HepG2 (cell line): ENCODE measurements at regions not wholly inside any gene's neighbourhood (a gene's known extent, or its start where the extent isn't known, plus 50 kb on each side); places are given as distances from the start of the nearest gene placed in this dataset.

Experiments used
- ASH2L ChIP-seq: fragments of 300-600, 200-600 bp; sonication (generic); IDR thresholded peaks from 2 replicates; pipeline ENCODE4 v1.7.0; 2017; ENCODE audit warnings: low read depth, mild to moderate bottlenecking, moderate library complexity, mixed read lengths, low read length; ENCODE audit not compliant: insufficient read length
- EP300 ChIP-seq, 3 experiments: sonication (generic) in 1 of 3; formaldehyde crosslinking in 1 of 3; IDR thresholded peaks; 2 replicates each; pipeline versions ENCODE4 v1.5.1 to v1.6.1; 2011 to 2020; ENCODE audit warnings: low read depth in 2 of 3, low read length in 2 of 3, borderline replicate concordance in 1 of 3, improper control_type of control experiment in 1 of 3, mild to moderate bottlenecking in 1 of 3, missing genetic modification reagents in 1 of 3, moderate library complexity in 1 of 3
- HNRNPK ChIP-seq: fragments of 200-400 bp; formaldehyde crosslinking; IDR thresholded peaks from 2 replicates; pipeline ENCODE4 v1.6.1; 2018; ENCODE audit warnings: low read length, low read depth, moderate library complexity, mild to moderate bottlenecking; ENCODE audit not compliant: poor library complexity, severe bottlenecking
- NCOA2 ChIP-seq: sonication (generic); formaldehyde crosslinking; IDR thresholded peaks from 2 replicates; pipeline ENCODE4 v1.8.0; 2022; ENCODE audit warnings: inconsistent platforms
- NR2C2 ChIP-seq: sonication (generic); formaldehyde crosslinking; IDR thresholded peaks from 2 replicates; pipeline ENCODE4 v1.4.0; 2020; ENCODE audit warnings: missing genetic modification reagents, mild to moderate bottlenecking, moderate library complexity, borderline replicate concordance
- RARG ChIP-seq: sonication (generic); formaldehyde crosslinking; IDR thresholded peaks from 2 replicates; pipeline ENCODE4 v1.4.0; 2020; ENCODE audit warnings: low read depth, mild to moderate bottlenecking, missing genetic modification reagents
- SAP130 ChIP-seq: IDR thresholded peaks from 2 replicates; pipeline ENCODE4 v1.6.1; 2016; ENCODE audit warnings: low read depth
- SKI ChIP-seq: fragments of 450-650 bp; IDR thresholded peaks from one replicate; pipeline ENCODE4 v1.6.1; 2018; ENCODE audit warnings: mild to moderate bottlenecking; ENCODE audit not compliant: partially characterized antibody
- SOX13 ChIP-seq, 3 experiments: fragments of 450-650 bp in 1 of 3; sonication (generic) in 1 of 3; formaldehyde crosslinking in 1 of 3; IDR thresholded peaks in 2 of 3; conservative IDR thresholded peaks in 1 of 3; 2 replicates each; pipeline versions ENCODE4 v1.5.0 to v1.6.1; 2016 to 2020; ENCODE audit warnings: antibody characterized with exemption in 1 of 3, mild to moderate bottlenecking in 1 of 3, missing compliant biosample characterization in 1 of 3, missing genetic modification reagents in 1 of 3, moderate library complexity in 1 of 3
- SOX5 ChIP-seq: IDR thresholded peaks from 2 replicates; pipeline ENCODE4 v1.6.1; 2016; ENCODE audit warnings: borderline replicate concordance
- YY1 ChIP-seq: IDR thresholded peaks from 2 replicates; pipeline ENCODE4 v1.6.1; 2011; ENCODE audit warnings: low read length, low read depth, moderate library complexity, mild to moderate bottlenecking; ENCODE audit not compliant: insufficient read depth, insufficient replicate concordance
- ZFY ChIP-seq: sonication (generic); formaldehyde crosslinking; IDR thresholded peaks from 2 replicates; pipeline ENCODE4 v1.4.0; 2020; ENCODE audit warnings: missing genetic modification reagents
- ZNF367 ChIP-seq: sonication (generic); formaldehyde crosslinking; IDR thresholded peaks from 2 replicates; pipeline ENCODE4 v1.4.0; 2020; ENCODE audit warnings: missing genetic modification reagents, borderline replicate concordance
- ZNF672 ChIP-seq: sonication (generic); formaldehyde crosslinking; IDR thresholded peaks from 2 replicates; pipeline ENCODE4 v1.8.1; 2022; ENCODE audit warnings: missing genetic modification reagents
- TF ChIP-seq, protein P1 (sequence below): sonication (generic); formaldehyde crosslinking; IDR thresholded peaks from 2 replicates; pipeline ENCODE4 v1.5.1; 2020; ENCODE audit warnings: missing genetic modification reagents, mild to moderate bottlenecking, borderline replicate concordance
- TF ChIP-seq, protein P2 (sequence below): sonication (generic); formaldehyde crosslinking; IDR thresholded peaks from 2 replicates; pipeline ENCODE4 v1.4.0; 2020; ENCODE audit warnings: missing genetic modification reagents
- TF ChIP-seq, protein P3 (sequence below), 2 experiments: sonication (generic) in 1 of 2; formaldehyde crosslinking in 1 of 2; IDR thresholded peaks; 2 replicates each; pipeline versions ENCODE4 v1.4.0 to v1.6.1; 2016 to 2020; ENCODE audit warnings: borderline replicate concordance in 1 of 2, low read depth in 1 of 2, mild to moderate bottlenecking in 1 of 2, missing genetic modification reagents in 1 of 2

DNA sequence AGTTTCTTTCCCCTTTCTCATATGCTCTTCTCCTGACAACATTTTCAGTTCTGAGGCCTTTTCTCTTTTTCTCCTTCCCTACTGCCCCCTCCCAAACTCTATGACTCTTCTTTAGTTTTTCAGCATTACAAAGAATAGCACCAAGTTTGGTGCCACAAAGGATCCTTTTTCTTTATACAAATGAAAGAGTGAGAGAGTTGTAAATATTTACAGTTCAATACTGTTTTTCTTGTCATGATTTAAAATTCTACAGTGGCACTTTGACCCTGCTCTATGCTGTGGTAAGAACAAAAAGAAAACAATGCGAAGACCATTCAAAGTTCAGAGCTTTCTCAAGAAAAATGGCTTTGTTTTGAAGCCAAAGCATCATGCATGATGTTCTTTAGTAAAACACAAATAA, 667.9 kb upstream of the SGO1 start (continued):
- TF ChIP-seq, protein P1, sequence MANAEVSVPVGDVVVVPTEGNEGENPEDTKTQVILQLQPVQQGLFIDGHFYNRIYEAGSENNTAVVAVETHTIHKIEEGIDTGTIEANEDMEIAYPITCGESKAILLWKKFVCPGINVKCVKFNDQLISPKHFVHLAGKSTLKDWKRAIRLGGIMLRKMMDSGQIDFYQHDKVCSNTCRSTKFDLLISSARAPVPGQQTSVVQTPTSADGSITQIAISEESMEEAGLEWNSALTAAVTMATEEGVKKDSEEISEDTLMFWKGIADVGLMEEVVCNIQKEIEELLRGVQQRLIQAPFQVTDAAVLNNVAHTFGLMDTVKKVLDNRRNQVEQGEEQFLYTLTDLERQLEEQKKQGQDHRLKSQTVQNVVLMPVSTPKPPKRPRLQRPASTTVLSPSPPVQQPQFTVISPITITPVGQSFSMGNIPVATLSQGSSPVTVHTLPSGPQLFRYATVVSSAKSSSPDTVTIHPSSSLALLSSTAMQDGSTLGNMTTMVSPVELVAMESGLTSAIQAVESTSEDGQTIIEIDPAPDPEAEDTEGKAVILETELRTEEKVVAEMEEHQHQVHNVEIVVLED (CRISPR knock-in tag) = no peak
- TF ChIP-seq, protein P2, sequence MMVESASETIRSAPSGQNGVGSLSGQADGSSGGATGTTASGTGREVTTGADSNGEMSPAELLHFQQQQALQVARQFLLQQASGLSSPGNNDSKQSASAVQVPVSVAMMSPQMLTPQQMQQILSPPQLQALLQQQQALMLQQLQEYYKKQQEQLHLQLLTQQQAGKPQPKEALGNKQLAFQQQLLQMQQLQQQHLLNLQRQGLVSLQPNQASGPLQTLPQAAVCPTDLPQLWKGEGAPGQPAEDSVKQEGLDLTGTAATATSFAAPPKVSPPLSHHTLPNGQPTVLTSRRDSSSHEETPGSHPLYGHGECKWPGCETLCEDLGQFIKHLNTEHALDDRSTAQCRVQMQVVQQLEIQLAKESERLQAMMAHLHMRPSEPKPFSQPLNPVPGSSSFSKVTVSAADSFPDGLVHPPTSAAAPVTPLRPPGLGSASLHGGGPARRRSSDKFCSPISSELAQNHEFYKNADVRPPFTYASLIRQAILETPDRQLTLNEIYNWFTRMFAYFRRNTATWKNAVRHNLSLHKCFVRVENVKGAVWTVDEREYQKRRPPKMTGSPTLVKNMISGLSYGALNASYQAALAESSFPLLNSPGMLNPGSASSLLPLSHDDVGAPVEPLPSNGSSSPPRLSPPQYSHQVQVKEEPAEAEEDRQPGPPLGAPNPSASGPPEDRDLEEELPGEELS (CRISPR knock-in tag) = peak; percentile 38; the same call in 1 of the 2 replicates
- TF ChIP-seq HNRNPK (no peak), SOX13 (IDR thresholded peaks at IDR 0.05) (no peak), SOX13 (CRISPR knock-in tag; conservative IDR thresholded peaks at IDR 0.05 in 1 of 2, IDR thresholded peaks at IDR 0.05 in 1 of 2) (peak in 1 of 2 experiments; percentile 90; a peak in 2 of 4 replicates), ASH2L (peak; percentile 22), YY1 (no peak), SOX5 (CRISPR knock-in tag) (peak; percentile 95; the same call in 1 of the 2 replicates), ZNF367 (CRISPR knock-in tag) (no peak), RARG (CRISPR knock-in tag) (no peak), ZNF672 (CRISPR knock-in tag) (no peak), NCOA2 (CRISPR knock-in tag) (peak; percentile 42), ZFY (CRISPR knock-in tag) (no peak), NR2C2 (CRISPR knock-in tag) (peak; percentile 26; the same call in 1 of the 2 replicates), SAP130 (CRISPR knock-in tag) (peak; percentile 45), SKI (no peak), EP300 (IDR thresholded peaks at IDR 0.05; ENCODE audit: low read depth in 2 of 2, low read length in 2 of 2) (peak in 1 of 2 experiments; percentile 52; a peak in 1 of 4 replicates), EP300 (CRISPR knock-in tag; IDR thresholded peaks at IDR 0.05; ENCODE audit: borderline replicate concordance) (no peak)
- TF ChIP-seq, protein P3, sequence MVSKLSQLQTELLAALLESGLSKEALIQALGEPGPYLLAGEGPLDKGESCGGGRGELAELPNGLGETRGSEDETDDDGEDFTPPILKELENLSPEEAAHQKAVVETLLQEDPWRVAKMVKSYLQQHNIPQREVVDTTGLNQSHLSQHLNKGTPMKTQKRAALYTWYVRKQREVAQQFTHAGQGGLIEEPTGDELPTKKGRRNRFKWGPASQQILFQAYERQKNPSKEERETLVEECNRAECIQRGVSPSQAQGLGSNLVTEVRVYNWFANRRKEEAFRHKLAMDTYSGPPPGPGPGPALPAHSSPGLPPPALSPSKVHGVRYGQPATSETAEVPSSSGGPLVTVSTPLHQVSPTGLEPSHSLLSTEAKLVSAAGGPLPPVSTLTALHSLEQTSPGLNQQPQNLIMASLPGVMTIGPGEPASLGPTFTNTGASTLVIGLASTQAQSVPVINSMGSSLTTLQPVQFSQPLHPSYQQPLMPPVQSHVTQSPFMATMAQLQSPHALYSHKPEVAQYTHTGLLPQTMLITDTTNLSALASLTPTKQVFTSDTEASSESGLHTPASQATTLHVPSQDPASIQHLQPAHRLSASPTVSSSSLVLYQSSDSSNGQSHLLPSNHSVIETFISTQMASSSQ (IDR thresholded peaks at IDR 0.05; ENCODE audit: low read depth) = no peak
- TF ChIP-seq, protein P3 (CRISPR knock-in tag; IDR thresholded peaks at IDR 0.05; ENCODE audit: borderline replicate concordance) = peak; percentile 27; the same call in 1 of the 2 replicates
